HepG2 (cell line): ENCODE measurements at regions not wholly inside any gene's neighbourhood (a gene's known extent, or its start where the extent isn't known, plus 50 kb on each side); places are given as distances from the start of the nearest gene placed in this dataset.

Experiments used
- ATAC-seq: fragments of 200-7000 bp; cut with Tn5 transposase; 3 replicates; pipeline ENCODE4 v1.9.1; 2020; ENCODE audit warnings: mild to moderate bottlenecking, moderate library complexity
- BruUV-seq: library from RNA; stranded (reverse); fragments of 400-500 nt; replicated peaks from 2 replicates; lab custom pipeline; 2021; lab: Mats Ljungman, UMichigan
- CTCF ChIA-PET: fragments of 300-600 bp; formaldehyde crosslinking; extraction: SDS; loops from one replicate; lab custom pipeline; 2021; ENCODE audit warnings: low total read pairs, inconsistent platforms, low intra/inter-chr PET ratio; lab: Yijun Ruan, JAX
- POLR2A ChIA-PET: fragments of 350-600 bp; sonication (Branson Sonifier 250); formaldehyde crosslinking; loops from one replicate; lab custom pipeline; 2020; ENCODE audit warnings: antibody characterized with exemption, inconsistent platforms; lab: Yijun Ruan, JAX
- DNase-seq: peaks from one replicate; pipeline ENCODE4 v3.0.0-alpha.2; 2015; ENCODE audit warnings: low spot score
- FAIRE-seq: peaks from 3 replicates; lab custom pipeline; 2011; peaks lifted over from hg19 to GRCh38; lab: Jason Lieb, UNC
- H2AFZ ChIP-seq: one replicate; pipeline ENCODE4 v1.6.1; 2011; ENCODE audit warnings: low read length, inconsistent platforms
- H3K27ac ChIP-seq: fragments of 300-600 bp; 3 replicates; pipeline ENCODE4 v1.8.0; 2011; ENCODE audit warnings: mixed run types, mild to moderate bottlenecking, mixed read lengths, low read length, inconsistent platforms; ENCODE audit not compliant: insufficient read depth; ENCODE audit errors: extremely low read length
- H3K27me3 ChIP-seq, 2 experiments: fragments of 200-600 bp in 1 of 2; 2 replicates in 1 of 2; 3 replicates in 1 of 2; pipeline versions ENCODE4 v1.6.0 to v1.8.0; 2011; ENCODE audit warnings: low read length in 2 of 2, mild to moderate bottlenecking in 2 of 2, moderate library complexity in 2 of 2, inconsistent platforms in 1 of 2; ENCODE audit not compliant: insufficient read depth in 2 of 2, control insufficient read depth in 1 of 2
- H3K36me3 ChIP-seq, 2 experiments: fragments of 200-600 bp in 1 of 2; replicated peaks in 1 of 2; 2 replicates in 1 of 2; 3 replicates in 1 of 2; pipeline versions ENCODE4 v1.5.1 to v1.8.0; 2011; ENCODE audit warnings: low read length in 2 of 2, inconsistent platforms in 1 of 2; ENCODE audit not compliant: insufficient read depth in 2 of 2, control insufficient read depth in 1 of 2
- H3K4me1 ChIP-seq: 2 replicates; pipeline ENCODE4 v1.5.1; 2012; ENCODE audit warnings: low read length, inconsistent platforms; ENCODE audit not compliant: insufficient read depth
- H3K4me2 ChIP-seq: 2 replicates; pipeline ENCODE4 v1.6.0; 2011; ENCODE audit warnings: low read depth, low read length, inconsistent platforms
- H3K4me3 ChIP-seq, 3 experiments: fragments of 200-600 bp in 1 of 3; sonication (generic), shearing (Covaris generic) in 1 of 3; replicated peaks in 1 of 3; 2 replicates each; pipeline ENCODE4 v1.5.1; 2011 to 2016; ENCODE audit warnings: low read length in 3 of 3, inconsistent platforms in 2 of 3, low read depth in 2 of 3, mild to moderate bottlenecking in 2 of 3, control low read depth in 1 of 3, mixed read lengths in 1 of 3; ENCODE audit not compliant: insufficient read depth in 1 of 3
- H3K79me2 ChIP-seq: one replicate; pipeline ENCODE4 v1.6.1; 2011; ENCODE audit warnings: low read length, inconsistent platforms; ENCODE audit not compliant: insufficient read depth
- H3K9ac ChIP-seq: 2 replicates; pipeline ENCODE4 v1.6.0; 2011; ENCODE audit warnings: mild to moderate bottlenecking, low read depth, low read length, inconsistent platforms; ENCODE audit not compliant: insufficient read depth
- H3K9me3 ChIP-seq: 2 replicates; pipeline ENCODE4 v1.5.1; 2012; ENCODE audit warnings: mild to moderate bottlenecking, low read length
- H4K20me1 ChIP-seq: 2 replicates; pipeline ENCODE4 v1.6.0; 2011; ENCODE audit warnings: inconsistent platforms, mild to moderate bottlenecking, low read length, moderate library complexity; ENCODE audit not compliant: insufficient read depth
- HIC2 ChIP-seq: sonication (generic); formaldehyde crosslinking; IDR thresholded peaks from 2 replicates; pipeline ENCODE4 v1.9.0; 2022; ENCODE audit warnings: low read depth, missing genetic modification reagents
- IRF9 ChIP-seq: sonication (generic); formaldehyde crosslinking; IDR thresholded peaks from 2 replicates; pipeline ENCODE4 v1.8.0; 2022; ENCODE audit warnings: missing genetic modification reagents, mild to moderate bottlenecking, borderline replicate concordance
- MAFF ChIP-seq: IDR thresholded peaks from 2 replicates; pipeline ENCODE4 v1.6.1; 2011; ENCODE audit warnings: low read depth, low read length, improper control_type of control experiment
- MAFK ChIP-seq, 2 experiments: IDR thresholded peaks in 1 of 2; conservative IDR thresholded peaks in 1 of 2; 2 replicates each; pipeline ENCODE4 v1.6.1; 2011; ENCODE audit warnings: improper control_type of control experiment in 2 of 2, low read length in 2 of 2
- SIX1 ChIP-seq: sonication (generic); formaldehyde crosslinking; IDR thresholded peaks from 2 replicates; pipeline ENCODE4 v1.4.0; 2020; ENCODE audit warnings: missing genetic modification reagents, borderline replicate concordance
- WGBS: methylation state at CpG from one replicate; pipeline ENCODE4 v1.1.6; 2017; ENCODE audit warnings: low lambda C conversion rate; 5-methylcytosine and 5-hydroxymethylcytosine counted together
- in situ Hi-C: cut with HindIII; loops from 2 replicates; pipeline ENCODE4 v1.10.0; 2017; ENCODE audit warnings: low pct_unique_long_range_greater_than_20kb; ENCODE audit not compliant: extremely low pct_ligation_motif_present
- intact Hi-C: fragments of 100-400 bp; cut with micrococcal nuclease; formaldehyde crosslinking; loops from one replicate; pipeline ENCODE4 v1.10.0; 2022; ENCODE audit not compliant: unreplicated experiment

- no peak for FAIRE-seq
- Histone ChIP-seq H3K4me1 (peaks cover 52% of the 10 kb centered on the region), H3K27me3 (no peaks in the 10 kb centered on the region), H3K79me2 (no peaks in the 10 kb centered on the region), H3K27ac (no peak overlapping the region), H3K4me2 (no peak overlapping the region), H3K9ac (no peak overlapping the region), H2AFZ (no peak overlapping the region), H3K4me3 (no peak overlapping the region), H3K9me3 (no peaks in the 10 kb centered on the region), H4K20me1 (no peaks in the 10 kb centered on the region), H3K36me3 (no peaks in the 10 kb centered on the region)
- ChIA-PET CTCF (no interaction called here), POLR2A (no interaction called here)
- DNase-seq: no peak
- 63% methylated on average over 6 of the region's 6 CpGs for WGBS
- BruUV-seq: no TSS peak
- TF ChIP-seq SIX1 (CRISPR knock-in tag) (no peak), HIC2 (CRISPR knock-in tag) (no peak)
- no peak for ATAC-seq
- in situ Hi-C loops (no loop called here), intact Hi-C loops (no loop called here)
These were observed 74.4 kb downstream of the FTHL17 start for GRCh38 chrX:30997411-30997810.

GRCh38 chrX:30995705-30996104, 76.1 kb downstream of the FTHL17 start:
- WGBS: 95% methylated on average over 3 of the region's 3 CpGs

More at GRCh38 chrX:30995705-30996104, 76.1 kb downstream of the FTHL17 start:
- in situ Hi-C loops: no loop called here
- Histone ChIP-seq H3K4me3 (no peak overlapping the region), H3K9me3 (no peaks in the 10 kb centered on the region), H3K27ac (peak overlapping the region; percentile 58), H3K9ac (no peak overlapping the region), H3K4me1 (peaks cover 68% of the 10 kb centered on the region), H3K4me2 (no peak overlapping the region), H3K36me3 (no peaks in the 10 kb centered on the region), H2AFZ (no peak overlapping the region), H3K79me2 (no peaks in the 10 kb centered on the region), H4K20me1 (no peaks in the 10 kb centered on the region), H3K27me3 (no peaks in the 10 kb centered on the region)
- DNase-seq: no peak
- ChIA-PET CTCF (no interaction called here), POLR2A (no interaction called here)
- TF ChIP-seq MAFF: peak; percentile 66
- no peak for TF ChIP-seq IRF9 (CRISPR knock-in tag)
- TF ChIP-seq MAFK (conservative IDR thresholded peaks at IDR 0.05 in 1 of 2, IDR thresholded peaks at IDR 0.05 in 1 of 2; ENCODE audit: low read length in 2 of 2): peak; percentile 54 to 71
- no peak for FAIRE-seq
- no TSS peak for BruUV-seq
- ATAC-seq: no peak
- intact Hi-C loops: no loop called here
